MCF 10A (cell line): ENCODE measurements at regions not wholly inside any gene's neighbourhood (a gene's known extent, or its start where the extent isn't known, plus 50 kb on each side); places are given as distances from the start of the nearest gene placed in this dataset.

ENCODE experiments used
- BruUV-seq: library from RNA; stranded (reverse); fragments of 400-500 nt; replicated peaks from 2 replicates; lab custom pipeline; 2021; lab: Mats Ljungman, UMichigan
- CTCF ChIA-PET: fragments of 300-600 bp; sonication (Branson Sonifier 250); formaldehyde crosslinking; extraction: SDS; loops from one replicate; lab custom pipeline; 2021; ENCODE audit warnings: antibody characterized with exemption, inconsistent platforms; lab: Yijun Ruan, JAX
- POLR2A ChIA-PET: fragments of 300-600, 350-650 bp; sonication (Branson Sonifier 250); formaldehyde crosslinking; extraction: SDS; loops from one replicate; lab custom pipeline; 2020; ENCODE audit warnings: antibody characterized with exemption, inconsistent platforms; lab: Yijun Ruan, JAX
- DNase-seq: peaks from one replicate; pipeline ENCODE4 v3.0.0-alpha.2; 2018; ENCODE audit not compliant: unreplicated experiment
- H3K27ac Mint-ChIP-seq: one replicate; pipeline ENCODE4 v1.8.0; 2022; ENCODE audit warnings: mild to moderate bottlenecking, low read depth, mixed read lengths; ENCODE audit not compliant: unreplicated experiment
- H3K27me3 Mint-ChIP-seq: one replicate; pipeline ENCODE4 v1.8.0; 2022; ENCODE audit warnings: mixed read lengths; ENCODE audit not compliant: insufficient read depth, unreplicated experiment
- H3K36me3 Mint-ChIP-seq: one replicate; pipeline ENCODE4 v1.8.0; 2022; ENCODE audit warnings: mild to moderate bottlenecking, moderate library complexity, mixed read lengths; ENCODE audit not compliant: insufficient read depth, unreplicated experiment
- H3K4me1 Mint-ChIP-seq: one replicate; pipeline ENCODE4 v1.8.0; 2022; ENCODE audit warnings: mixed read lengths; ENCODE audit not compliant: insufficient read depth, unreplicated experiment
- H3K4me3 Mint-ChIP-seq: one replicate; pipeline ENCODE4 v1.8.0; 2022; ENCODE audit warnings: mild to moderate bottlenecking, moderate library complexity, mixed read lengths; ENCODE audit not compliant: unreplicated experiment
- H3K9me3 Mint-ChIP-seq: one replicate; pipeline ENCODE4 v1.8.0; 2022; ENCODE audit warnings: mixed read lengths; ENCODE audit not compliant: unreplicated experiment
- CTCF ChIP-seq: fragments of 200-600 bp; IDR thresholded peaks from one replicate; pipeline ENCODE4 v1.8.0; 2022; ENCODE audit warnings: antibody characterized with exemption, mild to moderate bottlenecking; ENCODE audit not compliant: unreplicated experiment
- intact Hi-C: fragments of 100-400 bp; cut with micrococcal nuclease; formaldehyde crosslinking; loops from 2 replicates; pipeline ENCODE4 v1.14.1; 2022

DNA sequence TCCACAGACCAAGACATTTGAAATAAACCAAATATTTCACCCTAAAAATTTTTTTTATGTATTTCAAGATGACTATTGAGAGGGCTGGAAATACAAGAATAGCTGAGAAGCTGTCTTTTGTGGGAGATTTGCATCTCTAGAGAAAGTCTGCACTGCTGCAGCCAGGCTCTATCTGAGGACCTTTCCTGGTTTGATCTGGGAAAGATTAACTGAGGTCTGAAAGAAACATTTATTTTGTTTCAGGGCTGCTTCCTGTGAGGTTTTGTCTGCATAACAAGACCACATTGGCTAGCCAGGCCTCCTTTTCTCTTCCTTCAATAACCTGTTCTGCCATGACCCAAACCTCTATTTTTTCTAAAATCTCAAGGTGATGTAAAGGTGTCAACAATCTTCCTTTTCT, 117.5 kb upstream of the ARHGEF26 start:
- H3K27me3 Mint-ChIP-seq = no peaks in the 10 kb centered on the region
- H3K36me3 Mint-ChIP-seq = no peaks in the 10 kb centered on the region
- H3K4me1 Mint-ChIP-seq = no peaks in the 10 kb centered on the region
- H3K9me3 Mint-ChIP-seq = no peaks in the 10 kb centered on the region
- no peak for DNase-seq
- no peak for TF ChIP-seq CTCF
- H3K4me3 Mint-ChIP-seq = no peak overlapping the region
- ChIA-PET POLR2A (no interaction called here), CTCF (no interaction called here)
- no TSS peak for BruUV-seq
- no peak overlapping the region for H3K27ac Mint-ChIP-seq
- intact Hi-C loops = no loop called here

DNA sequence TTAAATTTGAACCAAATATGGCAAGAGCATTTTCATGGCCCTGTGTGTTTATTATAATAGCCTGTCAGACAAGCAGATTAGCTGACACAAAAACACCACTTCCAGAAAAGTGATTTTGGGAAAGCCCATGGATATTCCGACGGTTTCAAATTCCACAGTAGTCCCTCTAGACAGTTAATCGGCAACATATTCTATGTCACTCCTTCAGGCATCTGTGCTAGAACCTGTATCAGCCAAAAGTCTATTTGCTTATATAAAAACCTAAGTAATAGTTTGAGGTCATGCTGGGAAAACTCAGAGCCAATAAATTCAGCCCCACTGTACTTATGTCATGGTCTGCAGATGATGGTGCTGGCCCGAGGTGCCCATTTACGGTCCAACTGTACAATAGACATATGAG, 110.2 kb upstream of the ARHGEF26 start:
- no peak for DNase-seq
- no TSS peak for BruUV-seq
- intact Hi-C loops = no loop called here
- no peaks in the 10 kb centered on the region for H3K27me3 Mint-ChIP-seq
- no peak for TF ChIP-seq CTCF
- no peaks in the 10 kb centered on the region for H3K4me1 Mint-ChIP-seq
- H3K9me3 Mint-ChIP-seq = no peaks in the 10 kb centered on the region
- ChIA-PET POLR2A (interaction anchor here (0.6 kb wide), 1 partner anchor 1170 kb away, joined by 5 read pairs; no protein-coding TSS in a partner anchor), CTCF (interaction anchor here (0.5 kb wide), 1 partner anchor 1565 kb away, joined by 4 read pairs; no protein-coding TSS in a partner anchor)
- no peak overlapping the region for H3K4me3 Mint-ChIP-seq
- no peaks in the 10 kb centered on the region for H3K36me3 Mint-ChIP-seq
- H3K27ac Mint-ChIP-seq = no peak overlapping the region

DNA sequence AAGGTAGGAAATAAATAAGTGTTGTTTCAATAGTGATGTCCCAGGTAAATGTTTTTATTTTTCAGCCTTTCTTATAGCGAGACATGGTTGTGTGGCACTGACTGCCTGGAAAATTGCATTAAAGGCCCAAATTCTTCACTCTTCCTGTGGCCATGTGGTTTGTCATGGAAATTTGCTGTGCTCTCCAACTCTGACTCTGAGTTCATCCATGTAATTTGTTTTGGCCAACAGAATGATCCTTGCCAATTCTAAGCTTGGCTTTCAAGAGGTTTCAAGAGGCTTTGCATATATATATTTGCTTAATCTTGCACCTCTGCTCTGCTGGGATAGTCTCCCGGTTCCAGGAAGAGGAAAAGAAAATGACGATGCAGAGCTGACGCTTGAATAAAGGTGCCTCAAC, 107.5 kb upstream of the ARHGEF26 start:
- Mint-ChIP-seq H3K27me3 (no peaks in the 10 kb centered on the region), H3K4me3 (no peak overlapping the region), H3K36me3 (no peaks in the 10 kb centered on the region), H3K4me1 (no peaks in the 10 kb centered on the region), H3K27ac (no peak overlapping the region), H3K9me3 (no peaks in the 10 kb centered on the region)
- POLR2A ChIA-PET = interaction anchor here (0.6 kb wide), 1 partner anchor 27 kb away, joined by 3 read pairs; no protein-coding TSS in a partner anchor
- CTCF ChIA-PET = interaction anchor here (0.5 kb wide), 1 partner anchor 62 kb away, joined by 3 read pairs; no protein-coding TSS in a partner anchor
- DNase-seq = no peak
- TF ChIP-seq CTCF = no peak
- BruUV-seq = no TSS peak
- intact Hi-C loops = no loop called here

GRCh38 chr3:154015307-154015706, 105.9 kb upstream of the ARHGEF26 start:
- peak; percentile 34 for DNase-seq
- H3K9me3 Mint-ChIP-seq = no peaks in the 10 kb centered on the region
- TF ChIP-seq CTCF = no peak
- no peaks in the 10 kb centered on the region for H3K36me3 Mint-ChIP-seq
- no TSS peak for BruUV-seq
- intact Hi-C loops = loop anchor here (5.0 kb wide), 1 partner anchor 988 kb away; no protein-coding TSS in a partner anchor
- H3K4me1 Mint-ChIP-seq = no peaks in the 10 kb centered on the region
- ChIA-PET CTCF (no interaction called here), POLR2A (interaction anchor here (0.6 kb wide), 1 partner anchor 1293 kb away, joined by 3 read pairs; no protein-coding TSS in a partner anchor)
- no peaks in the 10 kb centered on the region for H3K27me3 Mint-ChIP-seq
- no peak overlapping the region for H3K4me3 Mint-ChIP-seq
- no peak overlapping the region for H3K27ac Mint-ChIP-seq
